NT2/D1 (cell line): ENCODE measurements at regions not wholly inside any gene's neighbourhood (a gene's known extent, or its start where the extent isn't known, plus 50 kb on each side); places are given as distances from the start of the nearest gene placed in this dataset.

Source experiments
- SUZ12 ChIP-seq: IDR thresholded peaks from 2 replicates; pipeline ENCODE4 v1.6.1; 2011; ENCODE audit not compliant: insufficient read length, insufficient read depth; ENCODE audit errors: extremely low read depth
- YY1 ChIP-seq: IDR thresholded peaks from 2 replicates; pipeline ENCODE4 v1.6.1; 2011; ENCODE audit not compliant: insufficient read length, insufficient read depth
- ZNF274 ChIP-seq: IDR thresholded peaks from 2 replicates; pipeline ENCODE4 v1.6.1; 2011; ENCODE audit warnings: mild to moderate bottlenecking, low read depth, low read length

DNA sequence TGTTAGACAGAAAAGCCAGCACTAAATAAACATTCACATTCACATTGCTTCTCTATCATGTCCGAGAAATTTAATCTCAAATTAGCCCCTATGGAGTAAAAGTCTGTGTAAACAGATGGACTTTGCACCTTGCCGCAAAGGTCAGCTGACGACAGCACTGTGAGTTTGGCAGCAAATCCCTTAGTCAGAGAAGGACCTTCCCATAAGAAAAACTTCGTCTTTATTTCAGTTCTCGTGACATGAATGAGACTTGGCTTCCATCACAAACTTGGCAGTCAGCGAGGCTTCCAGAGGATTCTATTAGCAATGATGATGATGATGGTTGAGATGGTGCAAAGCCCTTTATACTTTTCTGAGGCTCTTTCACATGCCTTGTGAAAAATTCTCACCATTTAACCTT lies 133.7 kb upstream of the IFNGR1 start:
- TF ChIP-seq SUZ12 (no peak), ZNF274 (no peak), YY1 (no peak)
